HEK293T (cell line): ENCODE measurements at regions not wholly inside any gene's neighbourhood (a gene's known extent, or its start where the extent isn't known, plus 50 kb on each side); places are given as distances from the start of the nearest gene placed in this dataset.

Experiments
- CTCF ChIA-PET: fragments of 350-600 bp; formaldehyde crosslinking; extraction: SDS; loops from one replicate; lab custom pipeline; 2021; ENCODE audit warnings: antibody characterized with exemption, inconsistent platforms; lab: Yijun Ruan, JAX
- POLR2A ChIA-PET: fragments of 350-600 bp; formaldehyde crosslinking; extraction: SDS; loops from one replicate; lab custom pipeline; 2020; ENCODE audit warnings: antibody characterized with exemption, inconsistent platforms; lab: Yijun Ruan, JAX
- DNase-seq: peaks from one replicate; pipeline ENCODE4 v3.0.0; 2012; ENCODE audit warnings: mixed read lengths; ENCODE audit errors: extremely low spot score
- ARNT ChIP-seq: fragments of 450-650 bp; IDR thresholded peaks from 2 replicates; pipeline ENCODE4 v1.6.1; 2017; ENCODE audit warnings: mild to moderate bottlenecking
- BHLHE40 ChIP-seq: fragments of 450-650 bp; IDR thresholded peaks from 2 replicates; pipeline ENCODE4 v1.6.1; 2016; ENCODE audit warnings: mild to moderate bottlenecking, moderate library complexity, borderline replicate concordance
- CTBP1 ChIP-seq: fragments of 450-650 bp; IDR thresholded peaks from 2 replicates; pipeline ENCODE4 v1.6.1; 2016; ENCODE audit warnings: borderline replicate concordance
- ELF4 ChIP-seq: fragments of 450-650 bp; IDR thresholded peaks from 2 replicates; pipeline ENCODE4 v1.6.1; 2017; ENCODE audit warnings: antibody characterized with exemption
- FOXA1 ChIP-seq: fragments of 450-650 bp; IDR thresholded peaks from 2 replicates; pipeline ENCODE4 v1.6.1; 2016; ENCODE audit warnings: mild to moderate bottlenecking
- FOXK2 ChIP-seq: fragments of 450-650 bp; IDR thresholded peaks from 2 replicates; pipeline ENCODE4 v1.6.1; 2016; ENCODE audit warnings: mild to moderate bottlenecking
- FOXM1 ChIP-seq: fragments of 450-650 bp; IDR thresholded peaks from 2 replicates; pipeline ENCODE4 v1.6.1; 2017; ENCODE audit warnings: mild to moderate bottlenecking, borderline replicate concordance
- HDGF ChIP-seq: fragments of 450-650 bp; IDR thresholded peaks from 2 replicates; pipeline ENCODE4 v1.6.1; 2017; ENCODE audit warnings: antibody characterized with exemption, borderline replicate concordance
- L3MBTL2 ChIP-seq: fragments of 450-650 bp; conservative IDR thresholded peaks from 2 replicates; pipeline ENCODE4 v1.6.1; 2016; ENCODE audit warnings: mild to moderate bottlenecking
- LEF1 ChIP-seq: fragments of 450-650 bp; IDR thresholded peaks from 2 replicates; pipeline ENCODE4 v1.6.1; 2017; ENCODE audit warnings: mild to moderate bottlenecking, borderline replicate concordance
- NFRKB ChIP-seq: fragments of 450-650 bp; IDR thresholded peaks from 2 replicates; pipeline ENCODE4 v1.6.1; 2016; ENCODE audit warnings: mild to moderate bottlenecking, moderate library complexity
- SP1 ChIP-seq: fragments of 450-650 bp; IDR thresholded peaks from 2 replicates; pipeline ENCODE4 v1.6.1; 2017
- SUZ12 ChIP-seq: fragments of 450-650 bp; IDR thresholded peaks from 2 replicates; pipeline ENCODE4 v1.6.1; 2016; ENCODE audit warnings: mild to moderate bottlenecking
- TARDBP ChIP-seq: fragments of 450-650 bp; IDR thresholded peaks from 2 replicates; pipeline ENCODE4 v1.6.1; 2016
- ZNF384 ChIP-seq: fragments of 450-650 bp; IDR thresholded peaks from 2 replicates; pipeline ENCODE4 v1.6.1; 2016
- TF ChIP-seq, protein P1 (sequence below): fragments of 450-650 bp; IDR thresholded peaks from 2 replicates; pipeline ENCODE4 v1.6.1; 2016

- ChIA-PET CTCF (no interaction called here), POLR2A (no interaction called here)
- no peak for DNase-seq
- TF ChIP-seq ZNF384 (no peak), L3MBTL2 (no peak), FOXM1 (no peak)
- TF ChIP-seq, protein P1, sequence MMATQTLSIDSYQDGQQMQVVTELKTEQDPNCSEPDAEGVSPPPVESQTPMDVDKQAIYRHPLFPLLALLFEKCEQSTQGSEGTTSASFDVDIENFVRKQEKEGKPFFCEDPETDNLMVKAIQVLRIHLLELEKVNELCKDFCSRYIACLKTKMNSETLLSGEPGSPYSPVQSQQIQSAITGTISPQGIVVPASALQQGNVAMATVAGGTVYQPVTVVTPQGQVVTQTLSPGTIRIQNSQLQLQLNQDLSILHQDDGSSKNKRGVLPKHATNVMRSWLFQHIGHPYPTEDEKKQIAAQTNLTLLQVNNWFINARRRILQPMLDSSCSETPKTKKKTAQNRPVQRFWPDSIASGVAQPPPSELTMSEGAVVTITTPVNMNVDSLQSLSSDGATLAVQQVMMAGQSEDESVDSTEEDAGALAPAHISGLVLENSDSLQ = no peak
Observed at GRCh38 chr6:79864421-79864820, 82.9 kb downstream of the ELOVL4 start.

DNA sequence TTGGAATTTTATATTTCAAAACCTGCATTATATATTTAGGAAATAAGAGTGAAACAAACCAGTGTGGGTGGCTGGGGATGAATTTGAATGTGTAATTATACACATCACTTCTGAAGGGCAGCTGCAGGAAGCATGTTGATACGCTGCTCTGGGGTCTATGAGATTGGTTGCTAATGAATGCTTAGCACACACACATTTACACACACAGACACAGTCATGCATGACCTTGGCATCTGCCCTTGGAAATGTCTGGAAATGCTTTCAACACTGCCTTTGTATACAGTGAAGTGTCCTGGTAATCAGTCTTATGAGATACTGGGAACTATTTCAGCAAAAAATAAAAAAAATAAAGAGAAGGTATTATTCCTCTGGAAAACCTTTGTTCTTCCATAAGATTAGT, 83.4 kb downstream of the ELOVL4 start:
- DNase-seq = no peak
- CTCF ChIA-PET = interaction anchor here (0.6 kb wide), 1 partner anchor 107 kb away, joined by 3 read pairs; no protein-coding TSS in a partner anchor
- TF ChIP-seq L3MBTL2 (no peak), ELF4 (no peak), FOXM1 (no peak), ARNT (no peak), BHLHE40 (no peak), SP1 (no peak), FOXK2 (no peak), LEF1 (no peak), FOXA1 (no peak), TARDBP (no peak), NFRKB (no peak)
- TF ChIP-seq, protein P1 = no peak

GRCh38 chr6:79863566-79863965, 83.8 kb downstream of the ELOVL4 start:
- no peak for DNase-seq
- CTCF ChIA-PET = interaction anchor here (0.6 kb wide), 1 partner anchor 107 kb away, joined by 3 read pairs; no protein-coding TSS in a partner anchor
- POLR2A ChIA-PET = no interaction called here
- TF ChIP-seq FOXA1 (no peak), SUZ12 (no peak), LEF1 (no peak)
- TF ChIP-seq, protein P1 = no peak

More for the DNA sequence above, 83.4 kb downstream of the ELOVL4 start:
- POLR2A ChIA-PET = no interaction called here

GRCh38 chr6:79862711-79863110, 84.6 kb downstream of the ELOVL4 start:
- POLR2A ChIA-PET = no interaction called here
- CTCF ChIA-PET = no interaction called here
- no peak for DNase-seq
- TF ChIP-seq FOXK2 = no peak
- TF ChIP-seq LEF1 = no peak
- no peak for TF ChIP-seq FOXA1
- no peak for TF ChIP-seq L3MBTL2
- TF ChIP-seq ELF4 = no peak
- TF ChIP-seq TARDBP = no peak
- TF ChIP-seq ZNF384 = no peak
- no peak for TF ChIP-seq HDGF
- no peak for TF ChIP-seq SP1
- no peak for TF ChIP-seq BHLHE40
- TF ChIP-seq FOXM1 = no peak
- no peak for TF ChIP-seq CTBP1
- no peak for TF ChIP-seq NFRKB
- TF ChIP-seq, protein P1 = no peak

GRCh38 chr6:79862126-79862525, 85.2 kb downstream of the ELOVL4 start:
- ChIA-PET CTCF (no interaction called here), POLR2A (no interaction called here)
- no peak for TF ChIP-seq SP1
- no peak for TF ChIP-seq NFRKB
- no peak for TF ChIP-seq FOXA1
- TF ChIP-seq, protein P1 = no peak
- no peak for TF ChIP-seq ELF4
- DNase-seq = no peak

DNA sequence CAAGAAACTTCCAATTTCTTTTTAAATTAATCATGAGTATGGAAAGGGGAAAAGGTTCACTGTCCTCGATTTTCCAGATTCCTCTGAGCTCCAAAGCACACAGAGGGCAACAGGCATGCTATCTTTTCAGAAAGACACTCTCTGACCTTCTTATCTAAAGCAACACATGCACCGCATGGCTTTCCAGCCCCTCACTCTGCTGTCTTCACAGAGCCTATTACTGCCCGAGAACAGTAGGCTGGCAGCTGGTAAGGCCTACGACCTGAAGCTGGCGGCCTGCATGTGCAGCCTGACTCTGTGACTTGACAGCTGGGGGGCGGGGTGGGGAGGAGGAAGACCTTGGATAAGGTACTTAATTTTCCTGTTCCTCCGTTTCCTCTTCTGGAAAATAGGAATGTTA, 86.3 kb downstream of the ELOVL4 start:
- ChIA-PET CTCF (no interaction called here), POLR2A (no interaction called here)
- no peak for DNase-seq
- TF ChIP-seq SP1 (no peak), NFRKB (no peak), ELF4 (no peak), FOXA1 (no peak), FOXK2 (no peak), ARNT (no peak), L3MBTL2 (no peak), FOXM1 (no peak), SUZ12 (no peak), HDGF (no peak)
- TF ChIP-seq, protein P1 = no peak
